IPS-20b (cell line): ENCODE measurements at regions not wholly inside any gene's neighbourhood (a gene's known extent, or its start where the extent isn't known, plus 50 kb on each side); places are given as distances from the start of the nearest gene placed in this dataset.

Experiments
- H3K27ac ChIP-seq: one replicate; pipeline ENCODE4 v1.5.1; 2013; ENCODE audit warnings: low read length
- H3K27me3 ChIP-seq: 2 replicates; pipeline ENCODE4 v1.6.1; 2013; ENCODE audit warnings: mild to moderate bottlenecking, low read length, inconsistent platforms; ENCODE audit not compliant: insufficient read depth
- H3K36me3 ChIP-seq: 2 replicates; pipeline ENCODE4 v1.6.1; 2013; ENCODE audit warnings: low read depth, mild to moderate bottlenecking, inconsistent platforms, low read length, moderate library complexity; ENCODE audit not compliant: insufficient read depth
- H3K4me1 ChIP-seq: 2 replicates; pipeline ENCODE4 v1.6.1; 2013; ENCODE audit warnings: mild to moderate bottlenecking, control low read depth, inconsistent platforms, low read length, moderate library complexity; ENCODE audit not compliant: insufficient read depth
- H3K4me3 ChIP-seq: 2 replicates; pipeline ENCODE4 v1.5.1; 2013; ENCODE audit warnings: mild to moderate bottlenecking, low read length, inconsistent platforms
- H3K9ac ChIP-seq: 2 replicates; pipeline ENCODE4 v1.6.1; 2013; ENCODE audit warnings: low read depth, mild to moderate bottlenecking, inconsistent platforms, low read length, moderate library complexity
- H3K9me3 ChIP-seq: 2 replicates; pipeline ENCODE4 v1.6.1; 2013; ENCODE audit warnings: mild to moderate bottlenecking, low read depth, low read length, inconsistent platforms; ENCODE audit not compliant: insufficient read depth

GRCh38 chr5:54673523-54674225 is 156.1 kb downstream of the SNX18 start:
- Histone ChIP-seq H3K9ac (no peak overlapping the region), H3K27ac (no peak overlapping the region), H3K27me3 (no peaks in the 10 kb centered on the region), H3K36me3 (no peaks in the 10 kb centered on the region), H3K9me3 (peaks cover 20% of the 10 kb centered on the region), H3K4me3 (no peak overlapping the region), H3K4me1 (no peaks in the 10 kb centered on the region)

GRCh38 chr5:54672871-54673270 is 155.3 kb downstream of the SNX18 start:
- no peak overlapping the region for H3K9ac ChIP-seq
- H3K27me3 ChIP-seq, result no peaks in the 10 kb centered on the region
- no peaks in the 10 kb centered on the region for H3K4me1 ChIP-seq
- peaks cover 23% of the 10 kb centered on the region for H3K9me3 ChIP-seq
- no peak overlapping the region for H3K4me3 ChIP-seq
- H3K27ac ChIP-seq, result no peak overlapping the region
- no peaks in the 10 kb centered on the region for H3K36me3 ChIP-seq

GRCh38 chr5:54671681-54672080 is 154.1 kb downstream of the SNX18 start:
- no peaks in the 10 kb centered on the region for H3K36me3 ChIP-seq
- no peaks in the 10 kb centered on the region for H3K27me3 ChIP-seq
- no peak overlapping the region for H3K4me3 ChIP-seq
- no peak overlapping the region for H3K9ac ChIP-seq
- H3K9me3 ChIP-seq, result peaks cover 23% of the 10 kb centered on the region
- H3K27ac ChIP-seq, result no peak overlapping the region
- no peaks in the 10 kb centered on the region for H3K4me1 ChIP-seq

GRCh38 chr5:54671111-54671531 is 153.6 kb downstream of the SNX18 start:
- Histone ChIP-seq H3K4me3 (no peak overlapping the region; the same call in 1 of the 2 replicates), H3K27me3 (no peaks in the 10 kb centered on the region), H3K9ac (no peak overlapping the region), H3K9me3 (peaks cover 23% of the 10 kb centered on the region), H3K4me1 (no peaks in the 10 kb centered on the region), H3K36me3 (no peaks in the 10 kb centered on the region), H3K27ac (no peak overlapping the region)

- H3K9ac ChIP-seq, result no peak overlapping the region
- H3K4me1 ChIP-seq, result no peaks in the 10 kb centered on the region
- no peaks in the 10 kb centered on the region for H3K36me3 ChIP-seq
- H3K9me3 ChIP-seq, result peaks cover 23% of the 10 kb centered on the region
- H3K27me3 ChIP-seq, result no peaks in the 10 kb centered on the region
- no peak overlapping the region for H3K4me3 ChIP-seq
- no peak overlapping the region for H3K27ac ChIP-seq
Observed at GRCh38 chr5:54670281-54670680, 152.7 kb downstream of the SNX18 start.

GRCh38 chr5:54669845-54670244 is 152.3 kb downstream of the SNX18 start:
- no peaks in the 10 kb centered on the region for H3K4me1 ChIP-seq
- H3K27me3 ChIP-seq, result no peaks in the 10 kb centered on the region
- H3K9ac ChIP-seq, result no peak overlapping the region
- no peak overlapping the region for H3K4me3 ChIP-seq
- H3K9me3 ChIP-seq, result peaks cover 23% of the 10 kb centered on the region
- H3K27ac ChIP-seq, result no peak overlapping the region
- no peaks in the 10 kb centered on the region for H3K36me3 ChIP-seq

GRCh38 chr5:54669285-54669684 is 151.7 kb downstream of the SNX18 start:
- Histone ChIP-seq H3K27ac (no peak overlapping the region), H3K9ac (no peak overlapping the region), H3K9me3 (peaks cover 23% of the 10 kb centered on the region), H3K4me3 (no peak overlapping the region), H3K36me3 (no peaks in the 10 kb centered on the region), H3K27me3 (no peaks in the 10 kb centered on the region), H3K4me1 (no peaks in the 10 kb centered on the region)

GRCh38 chr5:54668096-54668495 is 150.5 kb downstream of the SNX18 start:
- no peaks in the 10 kb centered on the region for H3K4me1 ChIP-seq
- H3K36me3 ChIP-seq, result no peaks in the 10 kb centered on the region
- peaks cover 23% of the 10 kb centered on the region for H3K9me3 ChIP-seq

GRCh38 chr5:54667136-54667535 is 149.6 kb downstream of the SNX18 start:
- Histone ChIP-seq H3K36me3 (no peaks in the 10 kb centered on the region), H3K4me3 (no peak overlapping the region), H3K4me1 (no peaks in the 10 kb centered on the region), H3K27ac (no peak overlapping the region), H3K9ac (no peak overlapping the region), H3K9me3 (peaks cover 13% of the 10 kb centered on the region), H3K27me3 (no peaks in the 10 kb centered on the region)

More at GRCh38 chr5:54668096-54668495, 150.5 kb downstream of the SNX18 start:
- no peak overlapping the region for H3K27ac ChIP-seq
- H3K4me3 ChIP-seq, result no peak overlapping the region
- no peak overlapping the region for H3K9ac ChIP-seq
- no peaks in the 10 kb centered on the region for H3K27me3 ChIP-seq

- no peak overlapping the region for H3K9ac ChIP-seq
- no peak overlapping the region for H3K4me3 ChIP-seq
- no peak overlapping the region for H3K27ac ChIP-seq
Observed at GRCh38 chr5:54663866-54664265, 146.3 kb downstream of the SNX18 start.

GRCh38 chr5:54661111-54661510 is 143.6 kb downstream of the SNX18 start:
- H3K9me3 ChIP-seq, result no peaks in the 10 kb centered on the region
- no peaks in the 10 kb centered on the region for H3K27me3 ChIP-seq
- H3K4me1 ChIP-seq, result no peaks in the 10 kb centered on the region
- no peak overlapping the region for H3K4me3 ChIP-seq
- H3K9ac ChIP-seq, result no peak overlapping the region
- H3K27ac ChIP-seq, result no peak overlapping the region
- no peaks in the 10 kb centered on the region for H3K36me3 ChIP-seq

More at GRCh38 chr5:54663866-54664265, 146.3 kb downstream of the SNX18 start:
- Histone ChIP-seq H3K36me3 (no peaks in the 10 kb centered on the region), H3K27me3 (no peaks in the 10 kb centered on the region), H3K9me3 (peaks cover 3% of the 10 kb centered on the region; the same call in 1 of the 2 replicates), H3K4me1 (no peaks in the 10 kb centered on the region)

GRCh38 chr5:54659700-54660131 is 142.2 kb downstream of the SNX18 start:
- H3K27me3 ChIP-seq, result no peaks in the 10 kb centered on the region
- H3K4me3 ChIP-seq, result no peak overlapping the region
- H3K27ac ChIP-seq, result no peak overlapping the region
- H3K36me3 ChIP-seq, result no peaks in the 10 kb centered on the region
- H3K9me3 ChIP-seq, result no peaks in the 10 kb centered on the region
- no peaks in the 10 kb centered on the region for H3K4me1 ChIP-seq
- H3K9ac ChIP-seq, result no peak overlapping the region
